ENCODE measurements at regions not wholly inside any gene's neighbourhood (a gene's known extent, or its start where the extent isn't known, plus 50 kb on each side); places are given as distances from the start of the nearest gene placed in this dataset.

DNA sequence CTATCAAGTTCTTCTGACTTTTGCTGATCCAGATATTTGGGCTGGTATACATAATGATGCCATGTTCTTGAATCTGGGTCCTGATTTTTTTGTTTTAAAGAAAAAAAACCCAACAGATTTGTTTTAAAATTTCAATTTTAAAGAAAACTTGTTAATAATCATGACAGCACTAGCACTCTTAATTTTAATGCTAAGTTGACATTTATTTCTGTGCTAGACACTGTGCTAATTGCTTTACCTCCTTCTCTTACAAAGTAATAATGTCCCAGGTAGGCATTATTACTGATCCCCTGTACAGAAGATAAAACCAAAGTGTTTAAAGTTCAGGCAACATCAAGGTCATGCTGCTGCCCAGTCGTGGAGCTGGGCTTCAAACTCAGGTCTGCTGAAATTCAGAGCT is 101.9 kb downstream of the ZNF608 start:
- DNase-seq, result no peak

DNA sequence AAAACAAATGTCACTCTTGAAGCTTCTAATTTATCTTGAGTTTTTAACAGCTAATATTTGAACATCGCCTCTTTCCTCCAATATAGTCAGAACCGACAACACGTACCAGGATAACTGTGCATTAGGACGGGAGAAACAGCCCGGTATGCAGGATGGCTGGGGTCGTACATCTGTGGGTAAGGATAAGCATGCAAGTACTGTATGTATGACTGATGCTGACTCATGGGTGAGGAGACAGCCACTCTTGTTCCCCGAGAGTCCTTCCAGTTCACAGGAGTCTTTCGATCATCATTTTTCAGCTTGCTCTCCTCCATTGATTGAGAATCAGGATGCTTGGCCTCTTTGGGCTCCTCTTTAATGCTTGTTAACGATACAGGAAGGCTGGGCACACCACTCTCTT is 102.3 kb downstream of the ZNF608 start:
- DNase-seq, result no peak

DNA sequence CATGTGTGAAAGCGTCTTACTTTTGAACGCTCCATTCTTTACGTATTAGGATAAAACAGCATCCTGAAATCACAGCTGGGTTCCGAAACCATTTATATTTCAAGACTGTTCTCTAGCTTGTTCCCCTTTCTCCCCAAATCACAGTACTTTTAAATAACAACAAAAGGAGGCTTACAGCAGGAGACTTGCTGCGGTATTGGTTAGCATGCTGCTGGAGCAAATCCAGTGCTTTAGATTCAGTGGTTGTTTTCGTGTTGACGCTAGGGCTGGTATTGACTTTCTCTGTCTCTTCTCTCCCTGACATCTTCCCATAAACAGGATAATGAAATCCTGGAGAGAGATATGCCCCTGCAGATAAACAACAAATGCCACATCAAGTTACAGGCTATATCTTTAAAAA is 103.1 kb downstream of the ZNF608 start:
- DNase-seq, result no peak

DNA sequence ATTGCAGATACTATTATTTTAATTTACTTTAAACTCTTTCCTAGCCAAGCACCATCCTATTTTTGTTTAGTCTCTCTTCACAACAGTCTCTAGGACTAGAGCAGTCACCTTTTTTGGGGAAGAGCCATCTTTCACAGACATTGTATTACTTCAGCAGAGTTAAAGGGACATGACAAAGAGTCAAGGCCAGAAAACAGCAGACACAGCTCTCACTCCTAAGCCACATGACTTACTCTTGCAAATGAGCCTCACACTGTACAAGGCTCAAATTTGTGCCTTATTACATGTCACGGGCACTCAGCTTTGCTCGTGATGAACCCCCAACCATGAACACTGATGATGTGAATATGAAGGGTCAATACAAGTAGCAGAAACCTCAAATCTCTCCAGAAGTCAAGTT is 104.3 kb downstream of the ZNF608 start:
- DNase-seq, result no peak

DNA sequence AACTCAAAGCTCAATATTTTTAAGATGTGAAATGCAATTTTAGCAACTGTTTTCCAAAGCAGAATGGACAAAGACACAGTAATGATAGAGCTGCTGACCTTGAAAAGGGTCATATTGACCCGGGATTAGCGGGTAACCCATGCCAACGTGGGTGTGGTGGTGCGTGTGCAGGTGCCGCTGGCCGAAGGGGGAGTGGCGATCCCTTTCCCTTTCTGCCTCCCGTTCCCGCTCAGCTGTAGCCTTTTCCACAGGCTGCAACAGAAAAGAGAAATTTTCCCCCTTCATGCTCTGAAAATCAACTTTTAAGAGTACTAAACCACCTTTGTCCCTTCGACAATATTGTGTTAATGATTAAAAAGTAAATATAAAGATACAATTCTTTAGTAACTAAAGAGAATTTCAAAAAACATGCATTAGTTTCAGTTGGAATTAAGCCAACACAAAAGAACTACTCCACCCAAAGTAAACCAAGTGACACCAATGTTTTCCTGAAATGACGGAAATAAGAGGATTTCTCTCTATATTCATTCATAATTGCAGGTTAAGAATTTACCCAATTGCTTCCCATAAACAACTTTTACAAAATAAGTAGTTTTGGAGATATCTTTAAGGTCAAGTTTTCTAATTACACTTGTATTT is 105.2 kb downstream of the ZNF608 start:
- DNase-seq, result no peak

DNA sequence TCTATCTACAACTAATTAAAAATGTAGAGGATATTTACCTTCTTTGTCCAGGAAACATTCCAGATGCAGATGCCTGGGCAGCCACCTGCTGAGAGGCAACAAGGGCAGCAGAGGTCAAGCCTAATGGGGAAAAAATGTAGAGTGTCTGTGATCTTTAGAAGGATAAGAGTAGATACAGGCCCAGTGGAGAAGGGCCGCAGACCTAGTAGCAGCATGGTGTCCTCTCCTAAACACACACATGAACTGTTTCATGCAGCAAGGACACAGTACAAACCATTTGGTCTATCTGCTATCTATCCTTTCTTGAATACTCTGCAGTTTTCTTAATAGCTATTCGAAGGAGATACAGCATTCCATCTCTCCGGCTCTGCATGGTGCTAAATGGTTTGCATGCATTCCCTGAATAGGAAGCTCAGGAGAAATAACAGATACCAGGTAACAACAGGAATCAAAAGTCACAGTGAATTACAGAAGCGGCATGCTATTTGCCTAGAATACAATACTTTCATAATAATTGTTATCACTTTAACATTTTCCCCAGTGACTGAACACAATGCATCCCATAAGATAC is 107.3 kb downstream of the ZNF608 start:
- no peak for DNase-seq

DNA sequence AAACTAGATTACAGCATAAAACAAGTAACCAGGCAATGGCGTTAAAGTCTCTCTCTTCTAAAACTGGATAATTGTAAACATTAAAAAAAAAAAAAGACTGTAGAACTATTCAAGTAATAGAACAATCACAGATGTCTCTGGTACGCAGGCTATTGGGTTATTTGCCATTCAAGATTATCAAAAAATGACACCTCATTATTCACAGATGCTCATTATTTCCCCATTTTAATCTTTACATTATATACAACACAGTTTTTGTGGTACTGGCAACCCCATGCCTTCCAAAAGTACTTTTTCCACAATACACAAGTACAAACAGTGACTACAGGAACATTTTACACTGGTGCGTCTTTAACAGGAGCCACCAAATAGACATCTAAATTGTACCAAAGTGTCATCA is 109.4 kb downstream of the ZNF608 start:
- DNase-seq, result no peak

DNA sequence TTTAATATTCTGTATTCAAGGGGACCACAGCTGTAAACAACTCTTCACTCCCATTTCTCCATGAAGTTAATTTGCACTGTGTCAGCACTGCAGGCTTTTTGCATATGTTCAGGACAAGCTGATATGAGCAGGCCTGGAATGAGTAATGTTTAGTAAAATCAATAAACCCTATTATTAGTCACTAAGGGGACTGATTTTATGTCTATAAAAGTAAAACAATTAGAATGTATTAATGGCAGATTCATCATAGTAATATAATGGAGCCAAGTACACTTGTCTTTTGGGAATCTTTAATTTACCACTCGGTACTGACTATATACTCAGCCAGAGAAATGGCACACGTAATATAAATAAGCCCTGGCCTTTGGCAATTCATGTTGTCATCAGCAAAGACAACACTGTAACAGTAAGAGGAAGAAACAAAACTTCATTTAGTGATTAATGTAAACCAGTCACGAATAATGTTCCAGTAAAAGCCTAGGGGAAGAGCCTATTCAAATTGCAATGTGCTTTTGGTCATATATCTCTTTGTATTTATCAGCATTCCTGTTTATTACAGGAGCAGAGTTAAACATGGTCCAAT is 111.6 kb downstream of the ZNF608 start:
- DNase-seq, result no peak

DNA sequence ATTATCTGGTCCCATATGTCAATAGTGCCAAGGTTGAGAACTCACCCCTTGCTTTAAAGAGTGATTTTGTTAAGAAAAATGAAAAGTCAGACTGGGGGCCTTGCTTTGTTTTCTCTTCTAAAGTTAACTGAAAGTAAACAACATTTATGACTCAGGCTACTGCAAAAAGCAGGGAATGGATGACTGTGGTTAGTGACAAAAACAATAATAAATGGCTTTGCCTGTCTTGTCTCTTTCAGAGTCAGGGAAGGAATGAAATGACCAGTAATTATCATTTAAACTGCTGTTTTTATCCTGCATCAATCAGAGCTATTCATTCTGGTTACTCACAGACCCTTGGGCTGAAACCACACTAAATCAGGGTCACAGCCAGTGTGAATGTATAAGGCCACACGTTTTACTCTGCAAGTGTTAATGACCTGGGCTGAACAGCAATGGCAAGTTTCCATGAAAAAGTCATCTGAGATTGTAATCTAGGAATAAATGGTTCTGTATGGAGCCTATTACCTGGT is 112.2 kb downstream of the ZNF608 start:
- no peak for DNase-seq

DNA sequence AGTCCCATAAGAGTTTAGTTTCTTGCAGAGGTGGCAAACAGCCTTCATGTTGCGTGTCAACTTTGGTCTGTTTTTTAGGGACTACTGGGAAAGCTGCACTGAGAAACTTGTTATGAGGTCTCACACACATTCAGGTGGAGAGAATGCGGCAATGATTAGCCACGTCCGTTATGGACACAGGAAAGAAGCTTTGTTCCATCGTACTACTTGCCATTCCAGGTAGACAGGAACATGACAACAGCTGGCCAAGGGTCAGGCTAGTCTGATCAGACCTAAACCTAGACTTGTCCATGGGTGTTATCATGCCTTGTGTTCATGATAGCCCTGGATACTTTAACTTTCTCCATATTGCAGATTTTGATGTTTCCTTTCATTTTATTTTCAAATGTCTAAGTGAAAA is 113.2 kb downstream of the ZNF608 start:
- DNase-seq, result no peak

DNA sequence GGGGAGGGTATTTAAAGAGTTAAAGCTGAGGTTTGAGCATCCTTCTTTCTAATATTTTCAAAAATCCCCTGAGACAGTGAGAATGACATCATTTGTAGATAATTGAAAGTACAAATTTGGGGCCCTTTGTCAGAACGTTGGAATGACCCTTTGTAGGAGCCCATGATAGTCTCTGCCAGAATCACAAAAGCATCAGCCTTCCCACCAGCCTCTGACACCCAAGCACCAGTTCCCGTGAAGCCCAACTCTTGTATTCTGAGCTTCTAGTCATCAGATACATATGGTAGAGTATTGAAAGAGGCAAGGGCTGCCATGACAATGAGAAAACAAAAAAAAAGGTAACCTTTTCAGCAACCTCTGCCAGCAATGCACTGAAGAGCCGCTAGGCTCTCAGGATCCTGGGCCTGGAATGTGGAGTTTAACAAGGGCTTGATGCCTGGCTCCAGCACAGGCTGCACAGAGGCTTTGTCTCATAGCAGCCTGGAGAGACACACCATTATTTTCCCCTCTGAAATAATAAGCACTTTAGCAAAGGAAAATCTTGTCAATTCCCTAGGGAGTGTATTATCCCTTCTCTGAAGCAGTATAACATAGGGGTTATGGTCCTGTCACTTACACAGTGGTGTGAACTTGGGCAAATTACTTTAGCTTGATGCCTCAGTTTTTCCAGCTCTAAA is 114.4 kb downstream of the ZNF608 start:
- DNase-seq, result no peak

DNA sequence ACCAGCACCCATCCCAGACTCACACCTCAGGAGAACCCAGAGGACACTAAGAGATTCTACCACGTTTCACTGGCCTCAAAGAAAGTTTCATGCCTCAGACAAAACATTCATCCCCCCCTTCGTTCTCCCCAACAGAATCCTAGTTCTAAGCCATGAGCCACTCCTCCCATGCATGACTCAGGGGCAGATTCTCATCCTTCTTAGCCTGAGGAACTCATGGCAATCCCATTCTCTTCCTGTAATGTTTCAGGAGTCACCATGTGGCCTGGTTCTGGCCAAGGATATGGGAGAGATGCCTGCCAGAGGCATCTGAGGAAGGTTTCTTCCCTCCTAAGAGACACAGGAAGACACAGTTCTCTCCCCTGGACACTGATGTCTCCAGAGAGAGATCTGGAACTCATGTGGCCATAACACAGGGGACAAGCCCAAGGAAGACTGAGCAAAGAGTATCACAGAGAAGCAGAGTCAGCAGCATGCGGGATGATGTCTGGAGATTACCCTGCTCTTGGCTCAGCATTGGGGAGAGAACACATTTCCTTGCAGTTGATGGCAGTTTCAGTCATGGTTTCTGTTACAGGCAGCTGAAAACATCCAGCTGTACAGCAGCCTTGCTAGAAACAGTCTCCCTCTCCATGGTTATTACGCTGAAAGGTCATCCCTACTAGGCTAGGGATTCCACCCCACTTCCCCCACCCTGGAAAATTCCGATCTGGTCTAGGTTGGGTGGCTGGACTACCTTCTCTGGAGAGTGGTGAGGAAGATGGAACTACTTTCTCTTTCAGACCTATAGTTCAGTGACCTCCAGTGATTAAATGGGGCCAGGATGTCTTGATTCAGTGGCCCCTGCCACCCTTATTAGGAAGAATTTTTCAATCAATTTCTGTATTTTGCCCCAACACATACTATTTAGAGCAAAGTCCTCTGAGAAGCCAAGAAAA is 115.4 kb downstream of the ZNF608 start:
- no peak for DNase-seq

DNA sequence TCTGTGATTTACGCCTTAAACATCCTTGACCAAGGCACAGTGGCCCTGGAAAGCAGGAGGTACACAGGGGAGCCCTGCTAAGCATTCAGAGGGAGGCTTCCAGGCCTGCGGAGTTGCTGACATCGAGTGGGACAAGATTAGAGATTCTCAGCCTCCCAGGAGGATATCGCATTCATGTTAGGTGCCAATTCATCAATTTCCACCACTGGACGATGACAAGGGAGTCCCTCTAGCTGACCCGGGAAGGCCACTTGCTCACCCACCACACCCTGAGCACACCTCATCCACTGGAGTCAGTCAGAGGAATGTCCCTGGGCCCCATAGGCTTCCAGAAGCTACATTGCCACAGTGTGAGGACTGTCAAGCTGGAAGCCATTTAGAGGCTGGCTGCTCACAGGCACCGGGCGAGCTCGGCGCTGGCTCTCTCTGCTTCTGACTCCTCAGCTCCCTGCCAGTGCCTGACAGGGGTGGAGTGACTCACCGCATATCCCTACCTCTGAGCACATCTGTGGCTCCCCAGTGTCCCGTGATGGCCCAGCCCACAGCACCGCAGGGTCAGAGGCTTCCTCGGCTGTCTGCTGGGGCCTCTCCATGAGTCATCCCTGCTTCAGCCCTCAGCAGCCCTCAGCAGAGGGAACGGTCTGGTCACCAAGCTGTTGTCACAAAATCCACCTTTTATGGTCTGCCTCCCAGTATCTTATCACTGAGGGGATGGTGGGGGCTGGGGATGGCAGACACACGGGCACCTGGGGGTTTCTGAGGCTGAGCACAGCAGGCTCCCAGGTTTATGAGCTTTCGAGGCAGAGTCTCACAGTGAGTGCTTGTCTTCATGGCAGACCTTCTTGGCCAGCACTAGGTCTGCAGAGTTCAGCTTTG is 117.5 kb downstream of the ZNF608 start:
- no peak for DNase-seq

DNA sequence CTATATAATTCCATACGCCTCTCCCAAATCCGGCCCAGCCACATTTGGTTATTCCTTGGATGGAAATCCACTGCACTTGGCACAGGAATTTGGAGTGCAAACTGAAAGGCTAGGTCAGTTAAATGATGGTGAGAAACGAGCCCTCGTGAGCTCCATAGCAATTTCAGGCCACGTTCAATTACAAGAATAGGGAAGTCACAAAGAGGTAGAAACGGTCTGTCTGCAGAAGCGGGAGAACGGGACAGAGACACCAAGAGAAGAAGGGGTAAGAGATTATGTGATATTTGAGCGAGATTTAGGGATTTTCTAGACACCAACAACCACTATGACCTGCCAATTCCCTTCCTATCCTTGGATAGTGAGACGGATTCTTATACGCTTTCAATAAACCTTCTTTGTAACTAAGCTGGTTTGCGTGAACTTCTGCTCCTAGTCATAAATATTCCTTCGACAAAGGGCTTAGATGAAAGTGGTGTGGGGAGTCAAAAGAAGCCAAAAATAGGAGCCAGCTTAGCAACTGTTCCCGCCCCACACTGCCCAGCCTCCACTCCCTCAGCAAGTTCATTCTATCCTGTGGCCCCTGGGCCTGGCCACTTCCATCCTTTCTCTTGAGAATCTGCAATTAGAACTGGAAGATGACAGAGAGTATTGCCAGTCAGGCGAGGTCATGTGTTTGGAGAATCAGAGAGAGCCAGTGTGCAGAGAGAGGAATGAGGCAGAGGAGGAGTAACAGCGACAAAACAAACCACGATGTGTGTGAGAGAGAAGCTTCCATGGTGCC is 118.4 kb downstream of the ZNF608 start:
- no peak for DNase-seq

DNA sequence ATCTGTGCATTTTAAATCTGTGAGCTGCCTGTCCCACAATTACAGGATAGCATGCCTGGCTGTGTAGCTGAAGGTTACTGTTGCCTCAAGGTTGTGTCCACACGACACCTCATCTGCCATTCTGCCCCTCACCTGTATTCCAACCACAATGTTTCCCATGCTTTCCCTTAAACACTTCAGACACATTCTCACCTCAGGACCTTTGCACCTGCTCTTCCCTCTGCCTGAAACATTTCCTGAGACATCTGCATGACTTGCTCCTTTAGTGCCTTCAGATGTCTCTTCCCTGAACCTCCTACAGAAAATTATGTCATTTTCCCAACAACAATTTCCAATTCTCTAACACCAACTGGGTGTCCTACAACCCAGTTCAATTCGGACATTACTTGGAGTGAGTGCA is 120.4 kb downstream of the ZNF608 start:
- no peak for DNase-seq

DNA sequence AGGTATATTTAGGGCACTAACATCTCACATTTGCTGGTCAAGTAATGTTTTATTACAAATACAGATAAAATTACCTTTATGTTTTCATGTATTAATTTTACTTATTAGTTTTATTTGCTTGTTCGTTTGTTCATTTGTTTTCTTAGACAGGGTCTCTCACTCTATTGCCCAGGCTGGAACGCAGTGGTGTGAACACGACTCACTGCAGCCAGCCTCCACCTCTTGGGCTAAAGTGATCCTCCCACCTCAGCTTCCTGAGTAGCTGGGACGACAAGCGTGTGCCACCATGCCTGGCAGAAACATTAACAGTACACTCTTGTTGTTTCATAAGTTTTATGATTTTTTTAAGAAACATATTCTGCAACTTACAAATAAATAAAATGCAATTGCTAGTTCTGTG is 123.2 kb downstream of the ZNF608 start:
- DNase-seq, result no peak

DNA sequence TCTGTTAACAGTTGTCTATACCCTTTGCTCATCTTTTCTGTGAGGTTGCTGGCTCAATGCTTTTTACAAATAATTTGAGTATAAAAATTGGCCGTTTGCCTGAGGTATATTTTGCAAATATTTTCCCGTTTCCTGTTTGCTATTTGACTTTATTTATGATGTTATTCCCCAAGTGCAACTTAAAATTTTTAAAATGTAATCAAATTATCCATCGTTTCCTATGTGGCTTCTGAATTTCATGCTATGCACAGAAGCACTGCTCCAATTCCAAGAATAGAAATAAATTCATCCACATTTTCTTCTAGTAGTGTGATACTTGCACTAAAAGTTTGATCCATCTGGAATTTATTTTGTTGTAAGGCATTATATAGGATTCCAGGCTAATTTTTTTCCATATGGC is 123.6 kb downstream of the ZNF608 start:
- DNase-seq, result no peak

DNA sequence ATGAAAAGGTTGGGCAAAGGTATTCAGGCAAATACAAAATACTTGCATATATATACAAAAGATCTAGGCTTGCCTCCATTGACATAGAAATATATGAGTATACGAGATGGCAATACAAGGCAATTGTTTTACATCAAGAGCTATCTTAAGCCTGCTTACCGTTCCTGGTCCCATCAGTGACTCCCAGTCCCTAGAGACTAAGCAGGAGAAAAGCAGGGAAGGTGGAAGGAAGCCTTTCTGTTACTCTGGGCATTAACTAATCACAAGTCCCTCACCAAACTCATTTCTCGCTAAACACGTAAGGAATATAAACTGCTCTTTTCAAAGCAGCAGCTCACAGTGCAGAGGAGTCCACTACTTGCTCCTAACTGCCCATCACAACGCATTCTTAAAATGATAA is 125.2 kb downstream of the ZNF608 start:
- DNase-seq, result no peak

DNA sequence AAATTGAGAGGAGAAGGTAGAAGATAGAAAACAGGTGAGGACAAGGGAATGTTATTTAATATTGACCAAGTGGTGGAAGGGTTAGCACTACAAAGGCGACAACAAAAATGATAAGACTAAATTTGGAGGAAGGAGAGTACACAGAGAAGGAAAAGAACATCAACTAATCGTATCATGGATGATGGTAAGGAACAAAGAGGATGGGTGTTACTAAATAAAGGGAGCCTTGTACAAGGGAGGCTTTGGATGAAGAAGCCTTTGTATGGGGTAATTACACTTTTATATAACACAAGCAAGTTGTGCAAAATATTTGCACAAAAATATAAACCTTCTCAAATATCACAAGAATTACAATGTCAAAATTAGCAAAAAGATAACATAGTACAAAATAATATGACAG is 125.7 kb downstream of the ZNF608 start:
- no peak for DNase-seq

DNA sequence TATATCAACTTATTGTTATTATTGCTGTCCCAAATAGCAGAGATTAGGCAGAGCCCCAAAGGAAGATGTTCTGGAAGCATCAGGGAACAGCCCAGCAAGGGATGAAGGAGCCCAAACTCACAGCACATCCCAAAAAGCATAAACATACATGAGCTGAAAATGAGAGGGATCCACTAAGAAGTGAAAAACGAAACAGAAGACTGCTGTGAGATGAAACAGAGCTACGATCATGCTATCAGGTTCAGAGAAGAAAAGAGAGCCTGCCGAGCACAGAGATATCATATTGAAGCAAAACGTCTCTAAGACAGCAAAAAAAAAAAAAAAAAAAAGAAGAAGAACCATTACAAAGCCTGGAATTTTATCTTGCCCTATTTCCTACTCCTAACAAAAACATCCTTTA is 127.3 kb downstream of the ZNF608 start:
- no peak for DNase-seq

DNA sequence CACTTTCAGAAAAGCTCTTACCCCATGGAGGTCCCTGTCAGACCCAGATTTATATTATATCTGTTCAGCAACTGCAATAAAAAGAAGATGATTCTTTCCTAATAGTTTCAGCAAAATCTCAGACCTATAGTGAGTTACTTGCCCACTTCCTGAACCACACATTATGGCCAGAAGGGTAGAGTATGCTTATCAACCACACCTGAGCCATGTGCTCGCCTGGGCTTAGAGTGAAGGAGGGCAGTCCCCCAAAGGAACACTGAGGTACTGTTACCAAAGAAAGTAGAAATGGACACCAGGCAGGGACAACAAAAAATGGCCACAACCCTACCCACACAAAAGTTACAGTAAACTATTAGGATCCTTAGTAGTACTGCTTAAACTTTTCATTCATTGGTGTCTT is 128.7 kb downstream of the ZNF608 start:
- DNase-seq, result no peak

Data from central memory CD4-positive, alpha-beta T cell (primary cell).